GM23248 (cell line): ENCODE measurements at regions not wholly inside any gene's neighbourhood (a gene's known extent, or its start where the extent isn't known, plus 50 kb on each side); places are given as distances from the start of the nearest gene placed in this dataset.

Source experiments
- EZH2 ChIP-seq: fragments of 200-600 bp; sonication (generic); IDR thresholded peaks from 2 replicates; pipeline ENCODE4 v1.6.1; 2018; ENCODE audit warnings: antibody characterized with exemption, mild to moderate bottlenecking; ENCODE audit not compliant: insufficient read depth, poor library complexity, severe bottlenecking
- EZH2phosphoT487 ChIP-seq: fragments of 200-600 bp; sonication (generic); IDR thresholded peaks from 2 replicates; pipeline ENCODE4 v1.6.1; 2018; ENCODE audit warnings: antibody characterized with exemption, moderate library complexity, mild to moderate bottlenecking, low read depth; ENCODE audit not compliant: insufficient read depth

DNA sequence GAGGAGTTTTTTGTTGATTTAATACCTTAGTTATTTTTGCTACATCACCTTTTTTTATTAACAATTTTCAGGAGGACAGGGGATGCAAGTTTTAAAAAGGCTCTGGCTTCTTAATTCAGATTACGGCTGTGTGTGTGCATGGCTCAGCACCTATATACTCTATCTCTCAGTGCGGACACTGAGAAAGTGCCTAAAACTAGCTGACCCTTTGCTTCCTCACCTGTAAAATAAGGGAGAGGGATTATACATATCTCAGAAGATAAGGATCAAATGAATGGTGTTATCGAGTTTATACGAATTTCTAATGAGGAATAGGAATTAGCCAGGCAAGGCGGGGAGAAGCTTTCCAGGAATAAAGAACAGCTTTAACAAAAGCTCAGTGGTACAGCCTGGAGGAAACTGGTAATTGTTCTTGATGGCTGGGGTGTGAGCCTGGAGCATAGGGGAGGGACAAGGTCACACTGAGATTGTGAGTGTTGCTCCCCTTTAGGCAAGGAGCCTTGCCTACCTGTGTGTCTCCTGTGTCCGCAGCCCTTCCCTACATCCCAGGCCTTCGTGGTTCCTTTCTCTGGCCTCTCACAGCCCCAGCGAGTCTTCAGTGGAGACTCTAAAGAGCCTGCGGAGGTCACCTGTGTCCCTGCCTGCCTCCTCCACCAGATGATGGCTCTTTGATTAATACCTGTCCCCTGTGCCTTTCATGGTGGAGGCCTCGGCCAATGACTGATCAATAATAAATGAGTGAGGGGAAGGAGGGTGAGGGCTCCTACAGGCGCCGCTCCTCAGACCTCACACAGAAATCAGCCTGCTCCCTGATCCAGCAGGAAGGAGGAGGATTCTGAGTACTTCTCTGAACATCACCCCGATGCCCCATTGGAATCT lies 92.7 kb downstream of the DDX1 start:
- TF ChIP-seq EZH2, result no peak
- no peak for TF ChIP-seq EZH2phosphoT487
